Neural progenitor cell (in vitro differentiated cells): ENCODE measurements at regions not wholly inside any gene's neighbourhood (a gene's known extent, or its start where the extent isn't known, plus 50 kb on each side); places are given as distances from the start of the nearest gene placed in this dataset.
"Not testable (repeated sequence)": the region's sequence is repeated elsewhere in the genome, so short reads cannot be mapped to it uniquely, and the experiment has no call there.

ENCODE experiments used
- DNase-seq: peaks from one replicate; pipeline ENCODE4 v3.0.0-alpha.2; 2016; ENCODE audit warnings: low spot score
- H2AFZ ChIP-seq: fragments of 200-600 bp; sonication (generic); replicated peaks from 2 replicates; pipeline ENCODE4 v1.6.1; 2016; ENCODE audit warnings: antibody characterized with exemption
- H3F3A ChIP-seq: fragments of 200-600 bp; sonication (generic); 2 replicates; pipeline ENCODE4 v1.6.1; 2016; ENCODE audit warnings: antibody characterized with exemption, low read depth
- H3K27ac ChIP-seq: fragments of 200-600 bp; sonication (generic); 2 replicates; pipeline ENCODE4 v1.5.1; 2016; ENCODE audit warnings: mild to moderate bottlenecking
- H3K27me3 ChIP-seq: fragments of 200-600 bp; sonication (generic); 2 replicates; pipeline ENCODE4 v1.6.1; 2016; ENCODE audit warnings: mild to moderate bottlenecking, moderate library complexity
- H3K36me3 ChIP-seq: fragments of 200-600 bp; sonication (generic); 2 replicates; pipeline ENCODE4 v1.5.1; 2016
- H3K4me1 ChIP-seq: fragments of 200-600 bp; sonication (generic); 2 replicates; pipeline ENCODE4 v1.6.1; 2016; ENCODE audit warnings: mixed run types
- H3K4me2 ChIP-seq: fragments of 200-600 bp; sonication (generic); 2 replicates; pipeline ENCODE4 v1.6.1; 2016
- H3K4me3 ChIP-seq: fragments of 200-600 bp; sonication (generic); 2 replicates; pipeline ENCODE4 v1.5.1; 2016
- H3K79me2 ChIP-seq: fragments of 200-600 bp; sonication (generic); 2 replicates; pipeline ENCODE4 v1.6.1; 2016; ENCODE audit warnings: low read depth
- H3K9ac ChIP-seq: fragments of 200-600 bp; sonication (generic); 2 replicates; pipeline ENCODE4 v1.6.1; 2016
- H3K9me3 ChIP-seq: fragments of 200-600 bp; sonication (generic); 2 replicates; pipeline ENCODE4 v1.5.1; 2016; ENCODE audit warnings: low read depth
- H4K20me1 ChIP-seq: fragments of 200-600 bp; sonication (generic); 2 replicates; pipeline ENCODE4 v1.6.1; 2016; ENCODE audit warnings: low read depth
- H3K27ac Mint-ChIP-seq: 3 replicates; pipeline ENCODE4 v1.8.0; 2021; ENCODE audit warnings: mixed read lengths
- H3K27me3 Mint-ChIP-seq: 2 replicates; pipeline ENCODE4 v1.8.0; 2022; ENCODE audit warnings: low read depth, mild to moderate bottlenecking, inconsistent platforms, moderate library complexity, mixed read lengths; ENCODE audit not compliant: insufficient read depth
- H3K36me3 Mint-ChIP-seq: 3 replicates; pipeline ENCODE4 v1.8.0; 2021; ENCODE audit warnings: mixed read lengths
- H3K4me1 Mint-ChIP-seq: 3 replicates; pipeline ENCODE4 v1.8.0; 2021; ENCODE audit warnings: mixed read lengths
- H3K4me3 Mint-ChIP-seq: 3 replicates; pipeline ENCODE4 v1.8.0; 2021; ENCODE audit warnings: mild to moderate bottlenecking, moderate library complexity, mixed read lengths
- H3K9me3 Mint-ChIP-seq: 3 replicates; pipeline ENCODE4 v1.8.0; 2020; ENCODE audit warnings: mixed read lengths
- CTCF ChIP-seq: fragments of 200-600 bp; sonication (generic); IDR thresholded peaks from 2 replicates; pipeline ENCODE4 v1.5.1; 2017; ENCODE audit warnings: antibody characterized with exemption, mild to moderate bottlenecking
- EZH2 ChIP-seq: fragments of 200-600 bp; sonication (generic); IDR thresholded peaks from 2 replicates; pipeline ENCODE4 v1.6.1; 2017; ENCODE audit warnings: antibody characterized with exemption, mild to moderate bottlenecking, moderate library complexity
- EZH2phosphoT487 ChIP-seq: fragments of 200-600 bp; sonication (generic); IDR thresholded peaks from 2 replicates; pipeline ENCODE4 v1.6.1; 2017; ENCODE audit warnings: antibody characterized with exemption

GRCh38 chr3:82448320-82448719 lies 686.9 kb upstream of the GBE1 start:
- H4K20me1 ChIP-seq: no peaks in the 10 kb centered on the region
- TF ChIP-seq CTCF (no peak), EZH2 (no peak), EZH2phosphoT487 (no peak)
- H3K4me2 ChIP-seq: no peak overlapping the region
- H3K4me3 ChIP-seq: no peak overlapping the region
- no peaks in the 10 kb centered on the region for H3K36me3 ChIP-seq
- H3K9ac ChIP-seq: no peak overlapping the region
- Mint-ChIP-seq H3K27ac (no peak overlapping the region), H3K4me3 (no peak overlapping the region), H3K9me3 (peaks cover 3% of the 10 kb centered on the region), H3K4me1 (no peaks in the 10 kb centered on the region), H3K36me3 (no peaks in the 10 kb centered on the region), H3K27me3 (no peaks in the 10 kb centered on the region)
- no peaks in the 10 kb centered on the region for H3K9me3 ChIP-seq
- no peaks in the 10 kb centered on the region for H3K27me3 ChIP-seq
- H3K4me1 ChIP-seq: no peaks in the 10 kb centered on the region
- no peak overlapping the region for H3K27ac ChIP-seq
- no peak for DNase-seq
- no peaks in the 10 kb centered on the region for H3F3A ChIP-seq
- H2AFZ ChIP-seq: no peak overlapping the region
- H3K79me2 ChIP-seq: no peaks in the 10 kb centered on the region

- H3K36me3 Mint-ChIP-seq, H3K36me3 ChIP-seq, H3K27me3 Mint-ChIP-seq, H3K27ac Mint-ChIP-seq, H3F3A ChIP-seq, H4K20me1 ChIP-seq, H3K4me1 Mint-ChIP-seq, H3K27ac ChIP-seq, H3K9me3 ChIP-seq, H3K4me3 ChIP-seq, H3K27me3 ChIP-seq, H3K9ac ChIP-seq, H2AFZ ChIP-seq, H3K79me2 ChIP-seq, H3K4me3 Mint-ChIP-seq, H3K9me3 Mint-ChIP-seq: not testable (repeated sequence)
- Histone ChIP-seq H3K4me2 (peak overlapping the region; percentile 63), H3K4me1 (peaks cover 13% of the 10 kb centered on the region)
- DNase-seq: peak; percentile 55
Measured at GRCh38 chr3:82428821-82429220, 667.4 kb upstream of the GBE1 start.

DNA sequence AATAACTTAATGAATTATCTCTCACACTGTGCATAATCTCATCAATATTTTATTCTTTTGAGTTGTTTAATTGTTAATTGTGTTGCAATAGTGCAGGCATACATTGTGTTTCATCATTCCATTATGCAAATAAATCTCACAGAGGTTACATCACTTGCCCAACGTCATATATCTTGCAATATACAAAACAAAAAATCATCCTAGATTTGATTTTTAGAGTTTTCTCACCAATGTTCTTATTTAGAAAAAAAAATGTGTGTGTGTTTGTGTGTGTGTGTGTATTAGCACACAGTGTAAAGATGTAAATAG lies 662.5 kb upstream of the GBE1 start:
- Histone ChIP-seq H2AFZ (no peak overlapping the region), H3K79me2 (no peaks in the 10 kb centered on the region), H4K20me1 (no peaks in the 10 kb centered on the region), H3K4me1 (peaks cover 7% of the 10 kb centered on the region), H3K9ac (no peak overlapping the region), H3K9me3 (no peaks in the 10 kb centered on the region), H3K27me3 (no peaks in the 10 kb centered on the region), H3K36me3 (no peaks in the 10 kb centered on the region), H3F3A (peaks cover under 1% of the 10 kb centered on the region), H3K4me3 (no peak overlapping the region), H3K27ac (no peak overlapping the region), H3K4me2 (no peak overlapping the region)
- H3K27ac Mint-ChIP-seq: no peak overlapping the region
- H3K27me3 Mint-ChIP-seq: no peaks in the 10 kb centered on the region
- H3K9me3 Mint-ChIP-seq: no peaks in the 10 kb centered on the region
- H3K4me1 Mint-ChIP-seq: peaks cover 5% of the 10 kb centered on the region
- H3K36me3 Mint-ChIP-seq: no peaks in the 10 kb centered on the region
- TF ChIP-seq EZH2phosphoT487 (no peak), EZH2 (no peak), CTCF (no peak)
- DNase-seq: no peak
- no peak overlapping the region for H3K4me3 Mint-ChIP-seq

- H3K4me1 ChIP-seq: peaks cover 2% of the 10 kb centered on the region
- no peak overlapping the region for H2AFZ ChIP-seq
- no peaks in the 10 kb centered on the region for H3F3A ChIP-seq
- H4K20me1 ChIP-seq: no peaks in the 10 kb centered on the region
- H3K9ac ChIP-seq: no peak overlapping the region
- Mint-ChIP-seq H3K9me3 (no peaks in the 10 kb centered on the region), H3K27me3 (no peaks in the 10 kb centered on the region), H3K4me1 (peaks cover 5% of the 10 kb centered on the region), H3K36me3 (no peaks in the 10 kb centered on the region), H3K27ac (no peak overlapping the region), H3K4me3 (no peak overlapping the region)
- no peaks in the 10 kb centered on the region for H3K9me3 ChIP-seq
- H3K4me2 ChIP-seq: no peak overlapping the region
- TF ChIP-seq EZH2phosphoT487: no peak
- TF ChIP-seq EZH2: no peak
- no peak for TF ChIP-seq CTCF
- H3K4me3 ChIP-seq: no peak overlapping the region
- no peaks in the 10 kb centered on the region for H3K36me3 ChIP-seq
- no peak overlapping the region for H3K27ac ChIP-seq
- no peaks in the 10 kb centered on the region for H3K27me3 ChIP-seq
- no peak for DNase-seq
- no peaks in the 10 kb centered on the region for H3K79me2 ChIP-seq
Measured at GRCh38 chr3:82423268-82424030, 662.0 kb upstream of the GBE1 start.
